GM23248 (cell line): ENCODE measurements at regions not wholly inside any gene's neighbourhood (a gene's known extent, or its start where the extent isn't known, plus 50 kb on each side); places are given as distances from the start of the nearest gene placed in this dataset.

Experiments used
- DNase-seq: peaks from one replicate; pipeline ENCODE4 v3.0.0-alpha.2; 2015
- H2AFZ ChIP-seq: fragments of 200-600 bp; sonication (generic); 2 replicates; pipeline ENCODE4 v1.6.1; 2016; ENCODE audit warnings: antibody characterized with exemption
- H3F3A ChIP-seq: fragments of 200-600 bp; sonication (generic); 2 replicates; pipeline ENCODE4 v1.6.1; 2016; ENCODE audit warnings: mild to moderate bottlenecking, antibody characterized with exemption, mixed run types; ENCODE audit not compliant: insufficient read depth
- H3K27ac ChIP-seq: fragments of 200-600 bp; sonication (generic); 2 replicates; pipeline ENCODE4 v1.5.1; 2016; ENCODE audit warnings: mild to moderate bottlenecking
- H3K27me3 ChIP-seq: fragments of 200-600 bp; sonication (generic); replicated peaks from 2 replicates; pipeline ENCODE4 v1.6.1; 2016; ENCODE audit warnings: mild to moderate bottlenecking; ENCODE audit not compliant: insufficient read depth
- H3K36me3 ChIP-seq: fragments of 200-600 bp; sonication (generic); 2 replicates; pipeline ENCODE4 v1.6.1; 2016; ENCODE audit warnings: low read depth, mild to moderate bottlenecking
- H3K4me1 ChIP-seq: fragments of 200-600 bp; sonication (generic); 2 replicates; pipeline ENCODE4 v1.6.1; 2016; ENCODE audit warnings: mild to moderate bottlenecking; ENCODE audit not compliant: insufficient read depth
- H3K4me2 ChIP-seq: fragments of 200-600 bp; sonication (generic); one replicate; pipeline ENCODE4 v1.6.1; 2016; ENCODE audit warnings: mild to moderate bottlenecking; ENCODE audit not compliant: unreplicated experiment
- H3K4me3 ChIP-seq: fragments of 200-600 bp; sonication (generic); 2 replicates; pipeline ENCODE4 v1.5.1; 2016; ENCODE audit warnings: mild to moderate bottlenecking
- H3K79me2 ChIP-seq: fragments of 200-600 bp; sonication (generic); 2 replicates; pipeline ENCODE4 v1.6.1; 2016; ENCODE audit warnings: mild to moderate bottlenecking; ENCODE audit not compliant: insufficient read depth
- H3K9ac ChIP-seq: fragments of 200-600 bp; sonication (generic); 2 replicates; pipeline ENCODE4 v1.6.1; 2016; ENCODE audit warnings: mild to moderate bottlenecking
- H3K9me2 ChIP-seq: fragments of 200-600 bp; sonication (generic); 2 replicates; pipeline ENCODE4 v1.6.1; 2016; ENCODE audit warnings: mixed run types, mild to moderate bottlenecking, moderate library complexity; ENCODE audit not compliant: insufficient read depth
- H3K9me3 ChIP-seq: fragments of 200-600 bp; sonication (generic); one replicate; pipeline ENCODE4 v1.6.1; 2017; ENCODE audit warnings: low read depth
- H4K20me1 ChIP-seq: fragments of 200-600 bp; sonication (generic); 2 replicates; pipeline ENCODE4 v1.6.0; 2016; ENCODE audit not compliant: insufficient read depth
- EZH2 ChIP-seq: fragments of 200-600 bp; sonication (generic); IDR thresholded peaks from 2 replicates; pipeline ENCODE4 v1.6.1; 2018; ENCODE audit warnings: antibody characterized with exemption, mild to moderate bottlenecking; ENCODE audit not compliant: insufficient read depth, poor library complexity, severe bottlenecking
- EZH2phosphoT487 ChIP-seq: fragments of 200-600 bp; sonication (generic); IDR thresholded peaks from 2 replicates; pipeline ENCODE4 v1.6.1; 2018; ENCODE audit warnings: antibody characterized with exemption, moderate library complexity, mild to moderate bottlenecking, low read depth; ENCODE audit not compliant: insufficient read depth
- WGBS, 2 experiments: methylation state at CpG; one replicate each; pipeline ENCODE4 v1.1.6; 2015 to 2017; ENCODE audit warnings: low lambda C conversion rate in 2 of 2, low coverage in 1 of 2; ENCODE audit errors: missing lambda C conversion rate in 2 of 2; 5-methylcytosine and 5-hydroxymethylcytosine counted together
- in situ Hi-C: fragments of 300-500 bp; cut with MboI; formaldehyde crosslinking; loops from 2 replicates; pipeline ENCODE4 v1.15.0; 2020

DNA sequence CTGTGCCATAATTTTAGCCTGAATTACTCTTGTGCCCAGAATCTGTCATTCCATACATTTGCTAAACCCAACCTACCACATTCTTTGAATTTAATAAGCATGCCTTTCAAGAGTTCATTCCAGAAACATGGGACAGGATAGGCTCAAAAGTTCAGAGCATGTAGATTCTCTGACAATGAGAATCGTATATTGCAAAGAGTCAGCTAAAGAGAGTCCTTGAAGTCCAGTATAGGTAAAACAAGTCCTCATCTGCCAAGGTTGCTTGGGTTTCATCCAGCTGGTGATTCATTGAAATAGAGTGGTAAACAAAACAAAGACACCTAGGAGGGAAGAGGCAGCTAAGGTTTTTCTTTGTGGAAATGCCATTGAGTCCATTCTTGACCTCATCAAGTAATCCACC is 249.3 kb upstream of the DIPK2B start:
- no peak overlapping the region for H3K9ac ChIP-seq
- TF ChIP-seq EZH2, result no peak
- TF ChIP-seq EZH2phosphoT487, result no peak
- H3K36me3 ChIP-seq, result no peaks in the 10 kb centered on the region
- no peaks in the 10 kb centered on the region for H4K20me1 ChIP-seq
- H3K79me2 ChIP-seq, result no peaks in the 10 kb centered on the region
- no peak overlapping the region for H3K27ac ChIP-seq
- H2AFZ ChIP-seq, result no peak overlapping the region
- H3K4me1 ChIP-seq, result peaks cover 13% of the 10 kb centered on the region
- H3K4me2 ChIP-seq, result no peak overlapping the region
- in situ Hi-C loops, result no loop called here
- DNase-seq, result no peak
- no peaks in the 10 kb centered on the region for H3K27me3 ChIP-seq
- no peaks in the 10 kb centered on the region for H3K9me2 ChIP-seq
- H3K4me3 ChIP-seq, result no peak overlapping the region
- whole genome bisulfite sequencing, 2 experiments, result 89 to 100% methylated on average over 1 of the region's 1 CpG
- H3F3A ChIP-seq, result peaks cover 11% of the 10 kb centered on the region
- H3K9me3 ChIP-seq, result no peaks in the 10 kb centered on the region

DNA sequence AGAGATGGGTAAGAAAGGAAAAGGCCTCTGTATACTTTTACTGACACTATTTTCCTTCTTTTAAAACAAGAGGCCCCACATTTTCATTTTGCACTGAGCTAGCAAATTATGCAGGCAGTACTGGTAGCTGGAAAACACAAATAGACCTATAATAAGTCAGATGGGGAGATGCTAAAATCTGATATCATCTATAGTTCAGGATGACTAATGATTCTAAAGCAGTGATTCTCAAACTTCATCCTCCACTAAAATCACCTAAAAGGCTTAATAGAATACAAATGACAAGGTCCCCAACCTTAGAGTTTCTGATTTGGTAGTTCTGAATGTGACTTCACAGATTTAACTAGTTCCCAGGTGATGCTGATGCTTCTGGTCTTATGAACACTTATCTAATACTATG is 247.3 kb upstream of the DIPK2B start:
- H3K27me3 ChIP-seq, result no peaks in the 10 kb centered on the region
- no peak overlapping the region for H2AFZ ChIP-seq
- H3K36me3 ChIP-seq, result no peaks in the 10 kb centered on the region
- H3K79me2 ChIP-seq, result no peaks in the 10 kb centered on the region
- no peak overlapping the region for H3K4me2 ChIP-seq
- no peaks in the 10 kb centered on the region for H4K20me1 ChIP-seq
- H3K27ac ChIP-seq, result no peak overlapping the region
- peaks cover 15% of the 10 kb centered on the region for H3F3A ChIP-seq
- DNase-seq, result no peak
- in situ Hi-C loops, result no loop called here
- no peaks in the 10 kb centered on the region for H3K9me2 ChIP-seq
- H3K4me1 ChIP-seq, result peaks cover 13% of the 10 kb centered on the region
- TF ChIP-seq EZH2phosphoT487, result no peak
- TF ChIP-seq EZH2, result no peak
- no peak overlapping the region for H3K4me3 ChIP-seq
- no peaks in the 10 kb centered on the region for H3K9me3 ChIP-seq
- no peak overlapping the region for H3K9ac ChIP-seq

DNA sequence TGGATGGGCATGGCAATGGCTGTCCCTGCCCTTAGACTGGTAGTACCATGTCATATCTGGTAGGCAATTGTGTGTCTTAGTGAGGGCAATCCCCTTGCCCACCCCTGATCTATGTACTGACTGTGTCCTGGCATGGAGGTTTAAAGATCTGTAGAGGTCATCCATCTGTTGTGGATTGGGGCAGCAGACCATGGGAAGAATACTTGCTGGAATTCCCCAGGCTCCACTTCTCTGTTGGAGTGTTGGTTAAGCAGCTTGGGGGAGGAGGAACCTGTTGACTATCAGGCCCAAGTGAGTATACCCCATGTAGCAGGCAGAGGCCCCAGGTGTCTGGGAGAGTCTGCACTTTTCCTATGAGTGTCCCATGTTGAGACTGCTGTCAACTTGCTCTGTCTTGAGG is 246.7 kb upstream of the DIPK2B start:
- no peaks in the 10 kb centered on the region for H3K27me3 ChIP-seq
- peaks cover 15% of the 10 kb centered on the region for H3F3A ChIP-seq
- H3K36me3 ChIP-seq, result no peaks in the 10 kb centered on the region
- no peaks in the 10 kb centered on the region for H4K20me1 ChIP-seq
- no peaks in the 10 kb centered on the region for H3K79me2 ChIP-seq
- H3K9me3 ChIP-seq, result no peaks in the 10 kb centered on the region
- TF ChIP-seq EZH2 (no peak), EZH2phosphoT487 (no peak)
- H3K27ac ChIP-seq, result no peak overlapping the region
- peaks cover 13% of the 10 kb centered on the region for H3K4me1 ChIP-seq
- H3K4me3 ChIP-seq, result no peak overlapping the region
- H2AFZ ChIP-seq, result no peak overlapping the region
- in situ Hi-C loops, result no loop called here
- H3K9me2 ChIP-seq, result no peaks in the 10 kb centered on the region
- DNase-seq, result no peak
- H3K9ac ChIP-seq, result no peak overlapping the region
- H3K4me2 ChIP-seq, result no peak overlapping the region

DNA sequence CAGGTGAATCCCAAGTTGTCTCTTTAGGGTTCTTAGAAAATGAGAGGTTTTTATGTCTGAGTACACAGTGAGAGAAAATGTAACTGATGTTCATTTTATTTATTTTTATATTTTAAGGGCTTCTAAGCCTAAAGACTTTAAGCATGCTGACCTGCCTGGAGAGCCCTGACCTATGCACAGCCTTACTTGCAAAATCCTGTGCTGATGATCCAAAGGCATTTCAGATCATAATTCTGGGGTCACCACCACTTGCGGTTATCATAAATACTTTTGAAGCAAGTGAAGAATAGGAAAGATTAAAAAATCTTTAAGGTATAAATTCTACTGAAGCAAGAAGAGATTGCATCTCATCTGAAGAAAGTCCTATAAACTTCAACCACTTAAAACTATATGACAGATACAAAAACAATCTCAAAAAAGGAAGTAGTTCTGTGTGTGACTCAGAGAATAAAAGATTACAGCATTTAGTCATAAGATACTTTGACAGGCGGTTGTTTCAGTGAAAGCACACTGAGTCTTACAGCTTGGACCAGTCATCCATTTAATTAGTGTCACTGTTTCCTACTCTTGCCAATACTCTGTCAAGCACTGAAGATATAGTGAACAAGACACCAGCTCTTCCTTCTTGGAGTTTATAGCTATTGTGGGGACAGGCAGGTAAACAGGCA is 245.2 kb upstream of the DIPK2B start:
- H3K27me3 ChIP-seq, result no peaks in the 10 kb centered on the region
- H2AFZ ChIP-seq, result no peak overlapping the region
- peaks cover 13% of the 10 kb centered on the region for H3K4me1 ChIP-seq

DNA sequence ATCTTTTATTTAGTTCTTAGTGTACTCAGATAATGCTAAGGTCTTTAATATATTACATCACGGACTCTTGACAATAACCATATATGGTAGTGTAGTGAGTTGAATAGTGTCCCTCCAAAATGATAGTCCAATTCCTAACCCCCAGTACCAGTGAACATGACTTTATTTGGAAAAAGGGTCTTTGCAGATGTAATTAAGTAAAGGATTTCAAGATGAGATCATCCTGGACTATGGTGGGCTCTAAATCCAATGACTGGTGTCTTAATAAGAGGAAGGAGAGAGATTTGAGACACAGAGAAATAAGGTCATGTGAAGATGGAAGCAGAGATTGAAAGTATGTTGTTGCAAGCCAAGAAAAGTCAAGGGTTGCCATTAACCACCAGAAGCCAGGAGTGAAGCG is 236.5 kb upstream of the DIPK2B start:
- WGBS, 2 experiments, result 84 to 96% methylated on average over 2 of the region's 2 CpGs
- Histone ChIP-seq H3F3A (no peaks in the 10 kb centered on the region), H3K9me2 (no peaks in the 10 kb centered on the region), H3K4me1 (peaks cover 14% of the 10 kb centered on the region), H3K9me3 (no peaks in the 10 kb centered on the region), H3K79me2 (no peaks in the 10 kb centered on the region), H3K4me2 (no peak overlapping the region), H4K20me1 (no peaks in the 10 kb centered on the region), H3K36me3 (no peaks in the 10 kb centered on the region), H3K4me3 (no peak overlapping the region), H3K9ac (no peak overlapping the region), H3K27me3 (no peaks in the 10 kb centered on the region), H2AFZ (no peak overlapping the region), H3K27ac (no peak overlapping the region)
- TF ChIP-seq EZH2phosphoT487 (no peak), EZH2 (no peak)
- in situ Hi-C loops, result no loop called here
- DNase-seq, result no peak

More for the DNA sequence above, 245.2 kb upstream of the DIPK2B start:
- 0 to 3% methylated on average over 2 of the region's 2 CpGs for WGBS, 2 experiments
- DNase-seq, result peak; percentile 82
- no peak overlapping the region for H3K4me3 ChIP-seq
- no peaks in the 10 kb centered on the region for H3K36me3 ChIP-seq
- peak overlapping the region; percentile 39; the same call in 1 of the 2 replicates for H3K27ac ChIP-seq
- no peaks in the 10 kb centered on the region for H4K20me1 ChIP-seq
- H3K9ac ChIP-seq, result no peak overlapping the region
- H3K9me2 ChIP-seq, result no peaks in the 10 kb centered on the region
- no peaks in the 10 kb centered on the region for H3K79me2 ChIP-seq
- in situ Hi-C loops, result no loop called here
- H3K4me2 ChIP-seq, result no peak overlapping the region
- H3F3A ChIP-seq, result peaks cover 15% of the 10 kb centered on the region
- H3K9me3 ChIP-seq, result no peaks in the 10 kb centered on the region
- TF ChIP-seq EZH2phosphoT487, result no peak
- no peak for TF ChIP-seq EZH2
